GM19240 (cell line): ENCODE measurements at regions not wholly inside any gene's neighbourhood (a gene's known extent, or its start where the extent isn't known, plus 50 kb on each side); places are given as distances from the start of the nearest gene placed in this dataset.

Source experiments
- DNase-seq: peaks from one replicate; pipeline ENCODE4 v3.0.0; 2011; ENCODE audit warnings: low spot score; ENCODE audit not compliant: insufficient read length

- no peak for DNase-seq
Observed at GRCh38 chr13:99827011-99827772, 144.4 kb downstream of the ZIC5 start.

- DNase-seq: no peak
Observed at GRCh38 chr13:99823961-99824360, 147.6 kb downstream of the ZIC5 start.

DNA sequence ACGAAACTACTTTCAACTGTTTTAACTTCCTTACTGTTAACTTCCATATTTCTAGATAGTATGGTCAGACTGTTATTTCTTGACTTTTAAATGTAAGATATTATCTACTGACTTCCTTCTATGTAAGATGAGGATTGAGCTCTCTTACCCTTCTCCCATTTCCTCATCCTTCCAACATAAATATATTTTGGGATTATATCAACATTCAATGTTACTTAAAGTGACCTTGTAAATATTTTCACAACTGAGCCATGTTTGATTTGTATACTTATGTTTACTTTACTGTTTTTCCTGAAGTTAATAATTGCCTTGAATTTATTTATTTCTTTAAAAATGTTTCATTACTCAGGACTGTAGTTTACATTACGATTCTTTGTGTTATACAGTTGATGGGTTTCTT is 148.7 kb downstream of the ZIC5 start:
- DNase-seq: no peak

DNA sequence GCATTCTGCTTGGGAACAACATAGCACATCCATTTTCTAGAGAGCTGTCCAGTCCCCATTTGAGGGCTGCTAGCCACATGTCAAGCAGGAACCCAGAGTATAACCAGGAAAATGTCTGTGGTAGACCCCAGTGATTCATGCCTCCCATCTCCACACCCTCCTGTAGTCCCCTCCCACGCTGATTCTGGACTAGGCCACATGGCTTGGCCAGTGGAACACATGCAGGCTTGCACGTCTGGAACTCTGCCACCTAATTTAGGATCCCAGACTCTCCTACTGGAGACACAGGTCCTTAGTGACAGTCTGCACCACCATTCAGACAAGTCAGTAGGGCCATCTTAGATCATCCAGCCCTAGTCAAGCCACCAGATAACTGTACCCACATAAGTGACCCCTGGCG is 149.8 kb downstream of the ZIC5 start:
- DNase-seq: no peak

DNA sequence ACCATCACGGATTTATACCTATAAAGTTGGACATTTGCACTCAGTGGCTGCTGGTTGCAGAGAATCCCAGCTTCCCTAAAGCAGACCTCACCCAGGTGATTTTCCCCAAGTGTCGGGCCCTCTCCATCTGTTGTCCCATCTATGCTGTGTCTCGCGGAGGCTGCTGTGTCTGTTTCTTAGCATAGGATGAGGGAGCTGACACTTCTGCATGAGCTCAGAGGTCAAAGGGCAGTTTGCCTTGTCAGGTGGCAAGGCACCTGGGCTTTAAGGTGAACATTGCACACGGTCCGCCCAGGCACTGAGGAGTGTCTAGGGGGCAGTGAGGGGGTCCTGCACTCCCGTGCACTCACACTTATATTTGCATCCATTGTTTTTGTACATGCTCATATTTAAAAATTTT is 151.6 kb downstream of the ZIC5 start:
- DNase-seq: no peak

GRCh38 chr13:99816321-99816720 is 155.2 kb downstream of the ZIC5 start:
- DNase-seq: no peak

GRCh38 chr13:99813336-99814095 is 158.1 kb downstream of the ZIC5 start:
- no peak for DNase-seq

DNA sequence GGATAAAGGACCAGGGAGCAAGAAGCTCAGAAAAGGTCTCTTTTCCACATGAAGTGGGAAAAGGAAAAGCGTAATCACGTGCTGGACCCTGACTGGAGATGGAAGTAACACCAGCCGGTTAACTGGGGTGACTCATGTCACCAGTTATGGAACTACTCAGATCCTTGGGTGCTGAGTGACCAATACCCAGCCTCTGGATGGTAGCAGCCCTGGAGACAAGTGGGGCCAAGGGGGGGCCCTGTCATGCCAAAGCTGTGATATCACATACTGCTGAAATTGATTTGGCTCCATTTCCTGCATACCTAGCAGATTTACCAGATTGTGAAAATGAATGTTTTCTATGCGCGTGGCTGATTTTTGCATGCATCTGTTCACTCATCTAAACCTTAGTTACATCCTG is 158.9 kb downstream of the ZIC5 start:
- DNase-seq: no peak

- DNase-seq: no peak
Observed at GRCh38 chr13:99811067-99811700, 160.4 kb downstream of the ZIC5 start.

DNA sequence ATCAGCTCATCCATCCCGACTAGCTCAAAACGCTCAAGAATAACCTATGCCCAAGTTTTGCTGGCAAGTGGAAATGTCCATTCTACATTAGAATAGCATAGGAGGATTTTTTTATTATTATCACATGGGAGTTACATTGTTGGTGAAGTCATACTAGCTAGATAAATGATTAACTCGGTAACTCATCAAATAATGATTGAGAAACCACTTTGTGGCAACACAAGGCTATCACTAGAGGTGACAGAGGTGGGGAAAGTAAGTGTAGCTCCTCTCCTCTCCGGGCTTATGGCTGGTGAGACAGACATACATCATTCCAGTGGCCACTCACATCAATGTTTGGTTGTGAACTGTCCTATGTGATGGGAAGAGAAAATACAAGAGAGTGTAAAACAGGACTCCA is 161.6 kb downstream of the ZIC5 start:
- no peak for DNase-seq

GRCh38 chr13:99809496-99809895 is 162.1 kb downstream of the ZIC5 start:
- DNase-seq: no peak

DNA sequence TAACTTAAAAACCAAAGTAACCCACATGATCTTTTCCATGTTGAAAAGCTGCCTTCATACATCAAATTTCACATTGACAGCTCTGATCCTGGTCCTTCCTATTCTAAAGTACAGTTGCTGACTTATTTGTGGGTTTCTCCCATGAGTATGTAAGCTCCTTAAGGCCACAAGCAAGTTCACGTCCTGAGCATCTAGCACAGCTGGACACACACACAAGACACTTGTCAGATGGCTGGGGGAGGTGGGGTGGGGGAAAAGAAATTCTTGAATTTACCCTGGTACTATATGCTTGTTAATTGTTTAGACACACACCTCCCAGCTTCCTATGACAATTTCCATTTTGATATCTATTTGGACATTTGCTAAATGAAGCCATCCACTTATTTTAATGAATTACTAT is 162.8 kb downstream of the ZIC5 start:
- no peak for DNase-seq

- DNase-seq: no peak
Observed at GRCh38 chr13:99806671-99807070, 164.9 kb downstream of the ZIC5 start.

DNA sequence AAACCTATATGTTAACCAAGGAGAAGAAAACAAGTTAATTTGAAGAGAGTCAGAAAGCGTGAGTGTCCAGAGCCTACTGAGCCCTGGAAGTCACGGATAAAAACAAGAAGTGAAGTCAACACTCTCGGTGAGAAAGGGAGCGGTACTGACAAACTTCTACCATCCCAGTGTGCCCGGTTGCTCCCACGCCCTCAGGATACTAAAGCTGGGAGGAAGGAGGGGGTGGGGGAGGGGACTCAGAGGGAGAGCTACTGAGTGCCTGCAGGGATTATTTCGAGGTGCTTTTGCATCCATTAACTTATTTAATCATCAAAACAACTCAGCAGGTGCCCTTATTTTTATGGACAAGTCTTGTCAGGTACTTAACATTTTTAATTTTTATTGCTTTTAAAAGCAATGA is 166.2 kb downstream of the ZIC5 start:
- DNase-seq: no peak

DNA sequence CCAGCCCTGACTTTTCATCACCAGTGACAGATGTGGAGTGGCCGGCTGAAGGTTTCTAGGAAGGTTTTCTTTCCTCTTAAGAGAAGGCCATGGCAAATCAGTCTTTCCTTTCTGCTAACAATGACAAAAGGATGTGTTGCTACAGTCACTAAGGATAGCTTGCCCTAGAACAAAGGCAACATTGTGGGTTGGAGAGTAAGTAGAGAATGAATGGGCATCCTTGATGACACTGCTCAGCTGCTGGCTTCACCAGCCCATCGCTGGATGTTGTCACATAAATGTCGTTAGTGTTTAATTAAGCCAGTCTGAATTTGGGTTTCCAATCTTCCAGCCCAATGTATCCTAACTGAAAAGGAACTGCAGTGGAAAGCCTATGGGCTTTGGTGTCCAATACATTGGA is 168.4 kb downstream of the ZIC5 start:
- DNase-seq: no peak

- no peak for DNase-seq
Observed at GRCh38 chr13:99802416-99802815, 169.2 kb downstream of the ZIC5 start.

GRCh38 chr13:99800951-99801350 is 170.6 kb downstream of the ZIC5 start:
- no peak for DNase-seq

DNA sequence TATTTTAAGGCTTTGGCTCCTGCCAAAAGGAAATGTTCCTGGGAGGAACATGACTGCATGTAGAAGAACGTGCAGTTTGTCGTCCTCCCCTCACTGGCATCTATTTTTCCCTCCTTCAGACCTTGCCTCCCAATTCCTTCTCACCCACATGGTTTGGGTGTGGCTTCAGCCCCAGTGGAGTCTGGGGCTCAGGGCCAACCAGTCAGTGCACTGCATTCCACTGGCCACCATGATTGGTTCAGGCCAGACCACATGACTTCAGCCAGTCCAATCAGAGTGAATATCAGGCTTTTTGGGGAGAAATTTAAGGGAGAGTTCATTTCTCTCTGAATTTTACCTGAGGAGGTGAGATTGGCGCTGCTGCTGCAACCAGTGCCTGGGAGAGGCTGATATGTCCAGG is 171.6 kb downstream of the ZIC5 start:
- DNase-seq: no peak

GRCh38 chr13:99798756-99799155 is 172.8 kb downstream of the ZIC5 start:
- no peak for DNase-seq

DNA sequence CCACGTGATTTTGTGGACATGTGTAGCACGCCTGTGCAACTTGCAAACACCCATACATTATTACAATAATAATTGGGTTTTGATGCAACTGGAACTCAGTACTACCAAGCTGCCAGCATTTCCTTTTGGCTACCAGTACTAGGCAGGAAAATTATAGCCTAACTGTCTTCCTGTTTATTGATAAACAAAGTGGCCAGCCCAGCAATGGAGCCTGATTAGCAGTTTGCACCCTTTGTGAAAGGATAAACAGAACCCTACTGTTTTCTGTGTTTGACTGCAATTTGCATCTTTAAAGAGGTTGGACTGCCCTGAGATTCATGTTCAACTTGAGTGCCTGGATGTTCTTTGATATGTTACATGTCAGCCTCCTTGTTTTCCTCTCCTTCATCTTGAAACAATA is 173.9 kb downstream of the ZIC5 start:
- no peak for DNase-seq

- no peak for DNase-seq
Observed at GRCh38 chr13:99796175-99796819, 175.3 kb downstream of the ZIC5 start.
